HCT116 (cell line): ENCODE measurements at regions not wholly inside any gene's neighbourhood (a gene's known extent, or its start where the extent isn't known, plus 50 kb on each side); places are given as distances from the start of the nearest gene placed in this dataset.
"Not testable (repeated sequence)": the region's sequence is repeated elsewhere in the genome, so short reads cannot be mapped to it uniquely, and the experiment has no call there.

Source experiments
- EGR1 ChIP-seq: IDR thresholded peaks from 2 replicates; pipeline ENCODE4 v1.6.1; 2012; ENCODE audit warnings: low read depth
- RAD21 ChIP-seq: IDR thresholded peaks from 2 replicates; pipeline ENCODE4 v1.6.1; 2012; ENCODE audit warnings: low read depth, mild to moderate bottlenecking

DNA sequence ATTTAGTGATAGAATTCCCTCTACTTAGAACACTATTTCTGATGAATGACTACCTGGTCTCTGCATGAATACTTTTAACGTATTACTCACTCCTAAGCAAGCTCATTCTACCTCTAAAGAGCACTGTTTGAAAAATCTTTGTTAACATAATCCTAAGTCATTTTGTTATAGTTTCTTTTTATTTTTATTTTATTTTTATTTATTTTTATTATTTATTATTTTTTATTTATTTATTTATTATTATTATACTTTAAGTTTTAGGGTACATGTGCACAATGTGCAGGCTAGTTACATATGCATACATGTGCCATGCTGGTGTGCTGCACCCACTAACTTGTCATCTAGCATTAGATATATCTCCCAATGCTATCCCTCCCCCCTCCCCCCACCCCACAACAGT, 99.6 kb downstream of the SMPDL3A start:
- TF ChIP-seq RAD21, EGR1: not testable (repeated sequence)
